AG09319 (cell line): ENCODE measurements at regions not wholly inside any gene's neighbourhood (a gene's known extent, or its start where the extent isn't known, plus 50 kb on each side); places are given as distances from the start of the nearest gene placed in this dataset.

Experiments
- DNase-seq: peaks from one replicate; pipeline ENCODE4 v3.0.0-alpha.2; 2010; ENCODE audit warnings: low read depth; ENCODE audit errors: extremely low read depth
- CTCF ChIP-seq: IDR thresholded peaks from 2 replicates; pipeline ENCODE4 v1.5.1; 2011; ENCODE audit warnings: low read depth, mild to moderate bottlenecking, inconsistent platforms, low read length, moderate library complexity

GRCh38 chr3:59264366-59264765 is 214.5 kb upstream of the CFAP20DC start:
- no peak for TF ChIP-seq CTCF
- DNase-seq = no peak

- no peak for TF ChIP-seq CTCF
- DNase-seq = no peak
Observed at GRCh38 chr3:59263152-59263551, 213.3 kb upstream of the CFAP20DC start.

GRCh38 chr3:59262076-59262498 is 212.3 kb upstream of the CFAP20DC start:
- DNase-seq = no peak
- TF ChIP-seq CTCF = no peak

- TF ChIP-seq CTCF = no peak
- no peak for DNase-seq
Observed at GRCh38 chr3:59261009-59261408, 211.2 kb upstream of the CFAP20DC start.

- DNase-seq = no peak
- no peak for TF ChIP-seq CTCF
Observed at GRCh38 chr3:59258550-59259260, 208.9 kb upstream of the CFAP20DC start.

- no peak for TF ChIP-seq CTCF
- no peak for DNase-seq
Observed at GRCh38 chr3:59257506-59257905, 207.7 kb upstream of the CFAP20DC start.

GRCh38 chr3:59256230-59256629 is 206.4 kb upstream of the CFAP20DC start:
- DNase-seq = no peak
- TF ChIP-seq CTCF = no peak
